Adrenal gland (tissue), 9 donors: ENCODE measurements at regions not wholly inside any gene's neighbourhood (a gene's known extent, or its start where the extent isn't known, plus 50 kb on each side); places are given as distances from the start of the nearest gene placed in this dataset.

Experiments used
- DNase-seq, 7 donors: peaks; one replicate each; pipeline ENCODE4 v3.0.0-alpha.2; 2019 to 2020
- H3K27ac ChIP-seq, 5 donors: fragments of 200-600 bp; sonication (generic) in 4 of 5; 1 replicate in 3 of 5; 2 replicates in 2 of 5; pipeline versions ENCODE4 v1.5.1 to v1.8.0; 2016 to 2020; ENCODE audit warnings: mild to moderate bottlenecking in 1 of 5
- H3K27me3 ChIP-seq: fragments of 200-600 bp; 2 replicates; pipeline ENCODE4 v1.8.0; 2021
- H3K36me3 ChIP-seq, 2 donors: fragments of 200-600 bp; replicated peaks in 1 of 2; 1 replicate in 1 of 2; 2 replicates in 1 of 2; pipeline versions ENCODE4 v1.5.1 to v1.8.0; 2018 to 2022
- H3K4me1 ChIP-seq, 2 donors: fragments of 200-600 bp; replicated peaks in 1 of 2; 1 replicate in 1 of 2; 2 replicates in 1 of 2; pipeline versions ENCODE4 v1.5.1 to v1.8.0; 2018 to 2021
- H3K4me3 ChIP-seq, 4 donors: fragments of 200-600 bp; sonication (generic) in 3 of 4; one replicate each; pipeline ENCODE4 v1.5.1; 2016 to 2018
- H3K9me3 ChIP-seq, 3 donors: fragments of 200-600 bp; sonication (generic) in 1 of 3; replicated peaks in 1 of 3; 1 replicate in 2 of 3; 2 replicates in 1 of 3; pipeline versions ENCODE4 v1.5.1 to v1.8.0; 2016 to 2021
- POLR2A ChIP-seq, 2 donors: fragments of 450-650 bp; IDR thresholded peaks; one replicate each; pipeline ENCODE4 v1.6.1; 2017; ENCODE audit warnings: antibody characterized with exemption in 2 of 2, mild to moderate bottlenecking in 2 of 2, moderate library complexity in 1 of 2
- WGBS, 4 donors: extraction: QIAGEN DNeasy Blood & Tissue Kit in 2 of 4; methylation state at CpG; one replicate each; pipeline versions ENCODE4 v1.1.5 to v1.1.7; 2013 to 2017; 5-methylcytosine and 5-hydroxymethylcytosine counted together
- intact Hi-C, 2 donors: fragments of 100-400 bp; cut with DNase I; formaldehyde crosslinking; loops; one replicate each; pipeline versions ENCODE4 v1.14.1 to v1.15.0; 2022 to 2023
- TF ChIP-seq, protein P1 (sequence below), 6 experiments: fragments of 450-650 bp in 4 of 6; fragments of 200-600 bp in 2 of 6; sonication (generic) in 1 of 6; IDR thresholded peaks; 1 replicate in 5 of 6; 2 replicates in 1 of 6; pipeline versions ENCODE4 v1.5.1 to v1.8.0; 2016 to 2021; ENCODE audit warnings: antibody characterized with exemption in 6 of 6, mild to moderate bottlenecking in 2 of 6, moderate library complexity in 1 of 6
- donor health status: healthy with polysubstance abuse.
- donor health status: Bipolar disorder and iron deficiency.
- donor health status: DM: yes; HTN: yes; CAD: no.
- donor health status: DM: no; HTN: no; CAD: no.
- donor health status: DM: no; HTN: no; CAD: no.

DNA sequence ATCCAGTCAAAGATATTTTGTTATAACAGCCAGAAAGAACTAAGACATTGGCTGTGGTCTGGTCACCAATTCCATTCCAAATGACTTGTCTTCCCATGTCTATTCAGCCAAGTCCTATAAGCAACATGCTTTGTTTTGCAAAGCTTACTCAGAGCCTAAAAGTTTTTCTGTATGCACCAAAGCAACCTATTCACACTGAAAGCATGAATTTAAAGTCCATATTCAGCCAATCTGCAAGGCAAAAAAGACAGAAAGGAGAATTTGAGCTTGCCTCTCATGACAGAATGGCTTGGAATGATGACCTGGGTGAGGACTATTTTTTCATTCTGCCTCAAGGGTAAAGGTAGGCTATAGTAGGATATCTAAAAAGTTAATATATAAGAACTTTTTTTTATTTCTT is 323.2 kb upstream of the NOCT start:
- H3K9me3 ChIP-seq, result no peaks in the 10 kb centered on the region
- H3K27ac ChIP-seq, result no peak overlapping the region
- intact Hi-C loops, result no loop called here
- no peak overlapping the region for H3K4me3 ChIP-seq
- H3K27me3 ChIP-seq, result no peaks in the 10 kb centered on the region
- no peak for DNase-seq
- no peaks in the 10 kb centered on the region for H3K36me3 ChIP-seq
- TF ChIP-seq, protein P1, sequence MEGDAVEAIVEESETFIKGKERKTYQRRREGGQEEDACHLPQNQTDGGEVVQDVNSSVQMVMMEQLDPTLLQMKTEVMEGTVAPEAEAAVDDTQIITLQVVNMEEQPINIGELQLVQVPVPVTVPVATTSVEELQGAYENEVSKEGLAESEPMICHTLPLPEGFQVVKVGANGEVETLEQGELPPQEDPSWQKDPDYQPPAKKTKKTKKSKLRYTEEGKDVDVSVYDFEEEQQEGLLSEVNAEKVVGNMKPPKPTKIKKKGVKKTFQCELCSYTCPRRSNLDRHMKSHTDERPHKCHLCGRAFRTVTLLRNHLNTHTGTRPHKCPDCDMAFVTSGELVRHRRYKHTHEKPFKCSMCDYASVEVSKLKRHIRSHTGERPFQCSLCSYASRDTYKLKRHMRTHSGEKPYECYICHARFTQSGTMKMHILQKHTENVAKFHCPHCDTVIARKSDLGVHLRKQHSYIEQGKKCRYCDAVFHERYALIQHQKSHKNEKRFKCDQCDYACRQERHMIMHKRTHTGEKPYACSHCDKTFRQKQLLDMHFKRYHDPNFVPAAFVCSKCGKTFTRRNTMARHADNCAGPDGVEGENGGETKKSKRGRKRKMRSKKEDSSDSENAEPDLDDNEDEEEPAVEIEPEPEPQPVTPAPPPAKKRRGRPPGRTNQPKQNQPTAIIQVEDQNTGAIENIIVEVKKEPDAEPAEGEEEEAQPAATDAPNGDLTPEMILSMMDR (IDR thresholded peaks at IDR 0.05), result no peak
- no peak for TF ChIP-seq POLR2A (IDR thresholded peaks at IDR 0.05)
- H3K4me1 ChIP-seq, result no peaks in the 10 kb centered on the region

- intact Hi-C loops, result loop anchor here in 1 of 2 donors (10.0 kb wide), 1 partner anchor 175 kb away; no protein-coding TSS in a partner anchor
- H3K36me3 ChIP-seq, result no peaks in the 10 kb centered on the region
- H3K4me3 ChIP-seq, result no peak overlapping the region
- TF ChIP-seq POLR2A (IDR thresholded peaks at IDR 0.05), result no peak
- TF ChIP-seq, protein P1 (IDR thresholded peaks at IDR 0.05), result no peak
- no peak overlapping the region for H3K27ac ChIP-seq
- no peak for DNase-seq
- H3K4me1 ChIP-seq, result no peaks in the 10 kb centered on the region
- no peaks in the 10 kb centered on the region for H3K9me3 ChIP-seq
- WGBS, 4 donors, result 71 to 92% (median 81%) methylated on average over 6 of the region's 6 CpGs
- no peaks in the 10 kb centered on the region for H3K27me3 ChIP-seq
Measured at GRCh38 chr4:138689593-138689992, 326.0 kb upstream of the NOCT start.

DNA sequence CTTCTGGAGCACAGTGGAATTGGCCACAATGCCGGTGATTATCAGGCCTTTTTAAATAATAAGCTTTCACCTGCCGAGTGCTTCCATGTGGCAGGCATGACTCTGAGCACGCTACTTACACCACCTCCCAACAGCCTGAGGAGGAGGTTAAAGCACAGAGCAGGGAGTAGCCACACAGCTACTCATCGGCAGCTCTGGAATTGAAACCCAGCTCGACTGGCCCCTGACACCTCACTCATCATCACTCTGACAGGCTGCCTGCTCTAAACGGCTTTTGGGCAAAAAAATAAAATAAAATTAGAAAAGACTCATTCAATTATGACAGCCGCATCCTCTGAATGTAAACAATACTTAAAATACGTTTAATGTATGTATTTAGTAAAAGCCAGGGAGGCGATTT is 326.4 kb upstream of the NOCT start:
- intact Hi-C loops, result loop anchor here in 1 of 2 donors (10.0 kb wide), 1 partner anchor 176 kb away; no protein-coding TSS in a partner anchor
- 75 to 79% (median 77%) methylated on average over 9 of the region's 9 CpGs for WGBS, 4 donors
- no peaks in the 10 kb centered on the region for H3K4me1 ChIP-seq
- no peak overlapping the region for H3K27ac ChIP-seq
- DNase-seq, result no peak
- no peak for TF ChIP-seq POLR2A (IDR thresholded peaks at IDR 0.05)
- TF ChIP-seq, protein P1 (IDR thresholded peaks at IDR 0.05), result no peak
- no peaks in the 10 kb centered on the region for H3K36me3 ChIP-seq
- H3K27me3 ChIP-seq, result no peaks in the 10 kb centered on the region
- H3K9me3 ChIP-seq, result no peaks in the 10 kb centered on the region
- no peak overlapping the region for H3K4me3 ChIP-seq

GRCh38 chr4:138688408-138689085 is 327.0 kb upstream of the NOCT start:
- intact Hi-C loops, result loop anchor here in 1 of 2 donors (10.0 kb wide), 1 partner anchor 176 kb away; no protein-coding TSS in a partner anchor
- TF ChIP-seq POLR2A (IDR thresholded peaks at IDR 0.05), result no peak
- TF ChIP-seq, protein P1 (IDR thresholded peaks at IDR 0.05), result no peak
- WGBS, 4 donors, result 74 to 88% (median 83%) methylated on average over 12 of the region's 12 CpGs

More at GRCh38 chr4:138688408-138689085, 327.0 kb upstream of the NOCT start:
- Histone ChIP-seq H3K9me3 (no peaks in the 10 kb centered on the region), H3K4me1 (no peaks in the 10 kb centered on the region), H3K27me3 (no peaks in the 10 kb centered on the region), H3K36me3 (no peaks in the 10 kb centered on the region), H3K4me3 (no peak overlapping the region), H3K27ac (no peak overlapping the region)
- DNase-seq, result no peak
